GM12874 (cell line): ENCODE measurements at regions not wholly inside any gene's neighbourhood (a gene's known extent, or its start where the extent isn't known, plus 50 kb on each side); places are given as distances from the start of the nearest gene placed in this dataset.

Experiments
- TF ChIP-seq, protein P1 (sequence below): IDR thresholded peaks from 2 replicates; pipeline ENCODE4 v1.5.1; 2011; ENCODE audit warnings: low read depth, mild to moderate bottlenecking, control low read depth, low read length, moderate library complexity; ENCODE audit not compliant: insufficient read depth

DNA sequence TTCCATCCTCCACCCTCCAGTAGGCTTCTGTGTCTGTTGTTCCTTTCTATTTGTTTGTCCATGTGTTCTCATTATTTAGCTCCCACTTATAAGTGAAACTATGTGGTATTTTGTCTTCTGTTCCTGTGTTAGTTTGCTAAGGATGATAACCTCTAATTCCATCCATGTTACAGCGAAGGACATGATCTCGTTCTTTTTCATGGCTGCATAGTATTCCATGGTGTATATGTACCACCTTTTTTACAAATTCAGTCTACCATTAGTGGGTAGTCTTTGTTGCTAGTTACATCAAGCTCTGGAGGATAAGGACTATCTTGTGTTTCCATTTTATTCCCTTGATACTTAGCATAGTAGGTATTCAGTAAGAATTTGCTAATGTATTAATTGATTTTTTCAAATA lies 664.2 kb upstream of the FAT3 start:
- TF ChIP-seq, protein P1, sequence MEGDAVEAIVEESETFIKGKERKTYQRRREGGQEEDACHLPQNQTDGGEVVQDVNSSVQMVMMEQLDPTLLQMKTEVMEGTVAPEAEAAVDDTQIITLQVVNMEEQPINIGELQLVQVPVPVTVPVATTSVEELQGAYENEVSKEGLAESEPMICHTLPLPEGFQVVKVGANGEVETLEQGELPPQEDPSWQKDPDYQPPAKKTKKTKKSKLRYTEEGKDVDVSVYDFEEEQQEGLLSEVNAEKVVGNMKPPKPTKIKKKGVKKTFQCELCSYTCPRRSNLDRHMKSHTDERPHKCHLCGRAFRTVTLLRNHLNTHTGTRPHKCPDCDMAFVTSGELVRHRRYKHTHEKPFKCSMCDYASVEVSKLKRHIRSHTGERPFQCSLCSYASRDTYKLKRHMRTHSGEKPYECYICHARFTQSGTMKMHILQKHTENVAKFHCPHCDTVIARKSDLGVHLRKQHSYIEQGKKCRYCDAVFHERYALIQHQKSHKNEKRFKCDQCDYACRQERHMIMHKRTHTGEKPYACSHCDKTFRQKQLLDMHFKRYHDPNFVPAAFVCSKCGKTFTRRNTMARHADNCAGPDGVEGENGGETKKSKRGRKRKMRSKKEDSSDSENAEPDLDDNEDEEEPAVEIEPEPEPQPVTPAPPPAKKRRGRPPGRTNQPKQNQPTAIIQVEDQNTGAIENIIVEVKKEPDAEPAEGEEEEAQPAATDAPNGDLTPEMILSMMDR, result no peak

DNA sequence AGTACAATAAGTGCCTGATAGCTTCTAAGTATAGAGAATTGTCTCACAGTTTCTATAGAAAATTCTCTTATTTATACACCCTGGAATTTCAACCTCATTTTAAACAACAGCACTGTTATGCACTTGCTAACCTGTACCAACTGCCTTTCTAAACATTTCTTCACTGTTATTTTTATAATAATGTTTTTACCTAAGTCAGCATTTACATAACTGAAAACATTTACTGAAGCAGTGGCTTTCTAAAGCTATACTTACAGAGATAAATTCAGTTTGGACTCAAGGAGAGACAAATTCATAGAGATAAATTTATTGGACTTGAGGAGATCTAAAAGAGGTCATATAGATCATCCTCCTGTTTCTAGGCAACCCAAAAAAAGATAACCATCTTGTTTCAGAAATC lies 686.6 kb upstream of the FAT3 start:
- TF ChIP-seq, protein P1, result no peak

DNA sequence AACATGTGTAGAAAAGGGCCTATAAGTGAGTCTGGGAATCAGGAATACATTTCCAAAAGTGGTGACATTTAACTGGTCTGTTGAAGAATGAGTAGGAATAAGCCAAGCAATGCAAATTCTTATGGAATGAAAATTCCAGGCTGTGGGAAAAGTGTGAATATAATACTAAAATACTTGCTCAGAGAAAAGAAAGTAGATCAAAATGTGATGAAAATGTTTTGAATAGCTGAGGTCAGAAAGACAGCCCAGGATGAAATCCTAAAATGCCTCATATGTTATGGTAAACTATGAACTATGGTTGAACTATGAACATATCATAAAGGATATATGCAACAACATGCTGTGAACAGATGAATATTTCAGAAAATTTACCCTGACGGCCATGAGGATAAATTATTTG lies 688.3 kb upstream of the FAT3 start:
- TF ChIP-seq, protein P1, result no peak

DNA sequence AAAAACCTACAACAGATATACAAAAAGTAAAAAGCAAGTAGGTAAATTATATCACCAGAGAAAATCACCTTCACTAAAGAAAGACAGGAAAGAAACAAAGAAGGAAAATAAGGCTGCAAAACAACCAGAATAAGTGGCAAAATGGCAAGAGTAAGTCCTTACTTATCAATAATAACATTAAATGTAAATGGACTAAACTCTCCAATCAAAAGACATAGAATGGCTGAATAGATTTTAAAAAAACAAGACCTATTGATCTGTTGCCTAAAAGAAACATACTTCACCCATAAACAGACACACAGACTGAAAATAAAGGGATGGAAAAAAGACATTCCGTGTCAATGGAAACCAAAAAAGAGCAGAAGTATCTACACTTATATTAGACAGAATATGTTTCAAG lies 695.7 kb upstream of the FAT3 start:
- TF ChIP-seq, protein P1, result no peak

DNA sequence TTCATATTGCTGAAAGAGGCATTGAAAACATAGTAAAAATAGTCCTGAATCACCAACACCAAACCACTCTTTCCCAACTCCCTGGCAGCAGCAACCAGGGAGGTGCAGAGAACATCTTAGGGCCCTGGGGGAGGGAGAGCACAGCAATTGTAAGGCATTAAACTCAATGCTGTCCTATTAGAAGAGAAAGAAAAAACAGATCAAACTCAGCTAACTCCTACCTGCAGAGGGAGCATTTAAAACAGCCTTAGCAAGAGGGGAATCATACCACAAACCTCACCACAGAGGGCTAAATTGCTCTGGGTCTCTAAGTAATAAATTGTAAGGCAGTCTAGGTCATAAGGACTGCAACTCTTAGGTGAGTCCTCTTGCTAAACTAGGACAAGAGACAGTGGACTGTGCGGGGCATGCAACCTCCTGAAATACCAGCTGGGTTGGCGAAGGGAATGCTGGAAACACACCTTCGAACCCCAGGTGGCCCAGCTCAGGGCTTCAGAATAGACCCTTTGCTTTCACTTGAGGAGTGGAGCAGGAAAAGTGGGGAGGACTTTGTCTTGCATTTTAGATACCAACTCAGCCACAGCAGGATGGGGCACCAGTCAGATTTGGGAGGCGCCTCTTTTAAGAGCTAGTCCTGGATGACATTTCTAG lies 697.1 kb upstream of the FAT3 start:
- TF ChIP-seq, protein P1, result no peak

DNA sequence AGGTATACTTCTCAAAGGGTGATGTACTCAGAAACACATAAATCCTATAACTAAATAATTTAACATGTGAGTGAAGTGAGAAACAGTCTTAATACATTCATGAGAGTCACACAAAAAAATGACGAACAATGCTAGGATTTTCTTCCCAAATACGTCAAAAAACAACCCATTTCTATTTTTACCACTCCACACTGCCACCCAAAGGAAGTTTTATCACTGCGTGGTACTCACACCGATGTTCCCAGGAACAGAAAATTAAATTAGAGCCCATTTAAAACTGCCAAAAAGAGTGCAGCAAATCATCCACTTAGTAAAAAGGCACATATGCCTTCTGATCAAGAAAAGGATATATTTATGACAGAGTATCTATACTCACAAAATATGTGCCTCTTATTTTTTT lies 710.9 kb upstream of the FAT3 start:
- TF ChIP-seq, protein P1, result no peak

DNA sequence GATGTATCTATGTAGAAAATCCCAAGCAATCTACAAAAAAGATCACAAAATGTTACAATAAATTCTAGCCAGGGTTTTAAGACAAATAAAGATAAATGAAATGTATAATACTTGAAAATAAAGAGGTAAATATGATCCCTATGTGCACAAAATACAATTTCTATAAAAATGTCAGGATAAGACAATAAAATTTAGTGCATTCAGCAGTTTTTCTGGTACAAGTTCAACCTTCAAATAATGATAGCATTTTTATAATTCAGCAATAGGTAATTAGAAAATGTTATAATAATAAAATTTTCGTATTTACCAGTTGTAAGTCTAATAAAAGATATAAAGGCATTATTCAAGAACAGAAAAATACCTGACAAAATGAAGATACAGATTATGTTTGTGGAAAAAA lies 726.8 kb upstream of the FAT3 start:
- TF ChIP-seq, protein P1, result no peak
